Right atrium auricular region (tissue), 2 donors: ENCODE measurements at regions not wholly inside any gene's neighbourhood (a gene's known extent, or its start where the extent isn't known, plus 50 kb on each side); places are given as distances from the start of the nearest gene placed in this dataset.
A peak's percentile ranks its signal among the peaks of the same experiment; 100 is the strongest.
"Not testable (repeated sequence)": the region's sequence is repeated elsewhere in the genome, so short reads cannot be mapped to it uniquely, and the experiment has no call there.

Experiments used
- DNase-seq: peaks from one replicate; pipeline ENCODE4 v3.0.0-alpha.2; 2019; ENCODE audit warnings: low spot score
- H3K27ac ChIP-seq, 2 donors: fragments of 200-600 bp; sonication (generic); 1 replicate in 1 of 2; 2 replicates in 1 of 2; pipeline ENCODE4 v1.5.1; 2016 to 2019
- H3K27me3 ChIP-seq, 2 donors: fragments of 200-600 bp; sonication (generic); one replicate each; pipeline versions ENCODE4 v1.5.1 to v1.6.0; 2017 to 2019
- H3K36me3 ChIP-seq: fragments of 200-600 bp; sonication (generic); one replicate; pipeline ENCODE4 v1.5.1; 2016
- H3K4me1 ChIP-seq, 2 donors: fragments of 200-600 bp; sonication (generic); one replicate each; pipeline versions ENCODE4 v1.5.1 to v1.6.0; 2017 to 2019
- H3K4me3 ChIP-seq, 2 donors: fragments of 200-600 bp; sonication (generic); 1 replicate in 1 of 2; 2 replicates in 1 of 2; pipeline ENCODE4 v1.5.1; 2017 to 2019; ENCODE audit warnings: mild to moderate bottlenecking in 1 of 2, moderate library complexity in 1 of 2
- H3K9me3 ChIP-seq, 2 donors: fragments of 200-600 bp; sonication (generic); one replicate each; pipeline ENCODE4 v1.5.1; 2019
- CTCF ChIP-seq, 2 donors: fragments of 200-600 bp; sonication (generic); IDR thresholded peaks; one replicate each; pipeline ENCODE4 v1.5.1; 2019; ENCODE audit warnings: antibody characterized with exemption in 2 of 2

GRCh38 chr1:182299728-182300616 lies 91.6 kb downstream of the GLUL start:
- no peak for TF ChIP-seq CTCF (IDR thresholded peaks at IDR 0.05)
- Histone ChIP-seq H3K27ac (peak overlapping the region; percentile 2 to 37), H3K27me3 (no peaks in the 10 kb centered on the region), H3K4me3 (no peak overlapping the region), H3K36me3 (no peaks in the 10 kb centered on the region), H3K9me3 (no peaks in the 10 kb centered on the region), H3K4me1 (peaks cover 0 to 16% of the 10 kb centered on the region in 2 donors)
- DNase-seq, result peak; percentile 62

- DNase-seq, H3K9me3 ChIP-seq, H3K27me3 ChIP-seq, H3K4me3 ChIP-seq, H3K36me3 ChIP-seq: not testable (repeated sequence)
- Histone ChIP-seq H3K27ac (peak overlapping the region in 1 of 2 donors; percentile 2), H3K4me1 (peaks cover 0 to 16% of the 10 kb centered on the region in 2 donors)
These were observed 92.4 kb downstream of the GLUL start for GRCh38 chr1:182299054-182299727.

GRCh38 chr1:182297335-182297734 lies 94.3 kb downstream of the GLUL start:
- no peak for DNase-seq
- peaks cover 0 to 16% of the 10 kb centered on the region in 2 donors for H3K4me1 ChIP-seq
- H3K36me3 ChIP-seq, result no peaks in the 10 kb centered on the region
- no peak overlapping the region for H3K27ac ChIP-seq
- no peaks in the 10 kb centered on the region for H3K9me3 ChIP-seq
- no peaks in the 10 kb centered on the region for H3K27me3 ChIP-seq
- H3K4me3 ChIP-seq, result no peak overlapping the region
- TF ChIP-seq CTCF (IDR thresholded peaks at IDR 0.05), result no peak

GRCh38 chr1:182295697-182296096 lies 95.9 kb downstream of the GLUL start:
- Histone ChIP-seq H3K9me3 (no peaks in the 10 kb centered on the region), H3K4me3 (no peak overlapping the region), H3K4me1 (peaks cover 0 to 23% of the 10 kb centered on the region in 2 donors), H3K36me3 (no peaks in the 10 kb centered on the region), H3K27ac (no peak overlapping the region), H3K27me3 (no peaks in the 10 kb centered on the region)
- DNase-seq, result no peak
- no peak for TF ChIP-seq CTCF (IDR thresholded peaks at IDR 0.05)

GRCh38 chr1:182293119-182293589 lies 98.4 kb downstream of the GLUL start:
- Histone ChIP-seq H3K27ac (no peak overlapping the region), H3K4me3 (no peak overlapping the region), H3K36me3 (no peaks in the 10 kb centered on the region), H3K27me3 (no peaks in the 10 kb centered on the region), H3K4me1 (peaks cover 0 to 27% of the 10 kb centered on the region in 2 donors), H3K9me3 (no peaks in the 10 kb centered on the region)
- no peak for TF ChIP-seq CTCF (IDR thresholded peaks at IDR 0.05)
- DNase-seq, result no peak

- H3K4me1 ChIP-seq, result peaks cover 0 to 27% of the 10 kb centered on the region in 2 donors
- no peak for TF ChIP-seq CTCF (IDR thresholded peaks at IDR 0.05)
- no peak for DNase-seq
- peak overlapping the region; percentile 4 to 69 for H3K27ac ChIP-seq
- no peaks in the 10 kb centered on the region for H3K9me3 ChIP-seq
- no peaks in the 10 kb centered on the region for H3K27me3 ChIP-seq
- no peak overlapping the region for H3K4me3 ChIP-seq
- no peaks in the 10 kb centered on the region for H3K36me3 ChIP-seq
These were observed 99.3 kb downstream of the GLUL start for GRCh38 chr1:182292193-182292741.
